Astrocyte (in vitro differentiated cells and primary cell): ENCODE measurements at regions not wholly inside any gene's neighbourhood (a gene's known extent, or its start where the extent isn't known, plus 50 kb on each side); places are given as distances from the start of the nearest gene placed in this dataset.

ENCODE experiments used
- DNase-seq: peaks from one replicate; pipeline ENCODE4 v3.0.0-alpha.2; 2010; ENCODE audit warnings: low read depth
- FAIRE-seq: peaks from 2 replicates; lab custom pipeline; 2011; peaks lifted over from hg19 to GRCh38; lab: Jason Lieb, UNC
- H2AFZ ChIP-seq: 2 replicates; pipeline ENCODE4 v1.6.0; 2012; ENCODE audit warnings: low read depth, low read length, inconsistent platforms
- H3K27ac ChIP-seq: 2 replicates; pipeline ENCODE4 v1.5.1; 2011; ENCODE audit warnings: low read depth, low read length, inconsistent platforms
- H3K27me3 ChIP-seq: 2 replicates; pipeline ENCODE4 v1.6.0; 2011; ENCODE audit warnings: low read length, inconsistent platforms; ENCODE audit not compliant: insufficient read depth
- H3K36me3 ChIP-seq: 2 replicates; pipeline ENCODE4 v1.5.1; 2011; ENCODE audit warnings: low read length, inconsistent platforms; ENCODE audit not compliant: insufficient read depth
- H3K4me1 ChIP-seq: 2 replicates; pipeline ENCODE4 v1.5.1; 2011; ENCODE audit warnings: low read length, inconsistent platforms; ENCODE audit not compliant: insufficient read depth
- H3K4me2 ChIP-seq: 2 replicates; pipeline ENCODE4 v1.6.0; 2012; ENCODE audit warnings: low read length, inconsistent platforms
- H3K4me3 ChIP-seq: 2 replicates; pipeline ENCODE4 v1.5.1; 2011; ENCODE audit warnings: low read depth, mild to moderate bottlenecking, low read length, inconsistent platforms; ENCODE audit not compliant: insufficient read depth
- H3K79me2 ChIP-seq: 2 replicates; pipeline ENCODE4 v1.6.0; 2012; ENCODE audit warnings: mild to moderate bottlenecking, low read length, inconsistent platforms; ENCODE audit not compliant: insufficient read depth
- H3K9ac ChIP-seq: 2 replicates; pipeline ENCODE4 v1.6.0; 2012; ENCODE audit warnings: mild to moderate bottlenecking, low read length, inconsistent platforms
- H3K9me3 ChIP-seq: 2 replicates; pipeline ENCODE4 v1.5.1; 2012; ENCODE audit warnings: low read depth, mild to moderate bottlenecking, low read length, inconsistent platforms; ENCODE audit not compliant: insufficient read depth
- H4K20me1 ChIP-seq: 2 replicates; pipeline ENCODE4 v1.6.0; 2012; ENCODE audit warnings: low read length, inconsistent platforms; ENCODE audit not compliant: insufficient read depth
- H3K27ac Mint-ChIP-seq: one replicate; pipeline ENCODE4 v1.8.0; 2021; ENCODE audit warnings: mild to moderate bottlenecking, mixed read lengths; ENCODE audit not compliant: unreplicated experiment
- H3K27me3 Mint-ChIP-seq: one replicate; pipeline ENCODE4 v1.8.0; 2021; ENCODE audit warnings: low read depth, mixed read lengths; ENCODE audit not compliant: unreplicated experiment
- H3K36me3 Mint-ChIP-seq: one replicate; pipeline ENCODE4 v1.8.0; 2021; ENCODE audit warnings: low read depth, mixed read lengths; ENCODE audit not compliant: unreplicated experiment
- H3K4me1 Mint-ChIP-seq: one replicate; pipeline ENCODE4 v1.8.0; 2021; ENCODE audit warnings: low read depth, mixed read lengths; ENCODE audit not compliant: unreplicated experiment
- H3K4me3 Mint-ChIP-seq: one replicate; pipeline ENCODE4 v1.8.0; 2021; ENCODE audit warnings: mild to moderate bottlenecking, moderate library complexity, mixed read lengths; ENCODE audit not compliant: unreplicated experiment
- H3K9me3 Mint-ChIP-seq: one replicate; pipeline ENCODE4 v1.8.0; 2021; ENCODE audit warnings: mild to moderate bottlenecking, mixed read lengths; ENCODE audit not compliant: unreplicated experiment
- EZH2 ChIP-seq: IDR thresholded peaks from 2 replicates; pipeline ENCODE4 v1.6.1; 2012; ENCODE audit warnings: mild to moderate bottlenecking, low read length, inconsistent platforms; ENCODE audit not compliant: insufficient read depth
- TF ChIP-seq, protein P1 (sequence below): IDR thresholded peaks from 2 replicates; pipeline ENCODE4 v1.5.1; 2011; ENCODE audit warnings: low read depth, mild to moderate bottlenecking, inconsistent platforms, low read length, moderate library complexity; ENCODE audit not compliant: insufficient read depth

- Mint-ChIP-seq H3K9me3 (peaks cover 3% of the 10 kb centered on the region), H3K4me3 (no peak overlapping the region), H3K4me1 (no peaks in the 10 kb centered on the region), H3K36me3 (peaks cover 2% of the 10 kb centered on the region), H3K27me3 (no peaks in the 10 kb centered on the region), H3K27ac (no peak overlapping the region)
- Histone ChIP-seq H3K79me2 (no peaks in the 10 kb centered on the region), H3K36me3 (no peaks in the 10 kb centered on the region), H3K27ac (no peak overlapping the region), H3K4me2 (no peak overlapping the region), H3K9me3 (no peaks in the 10 kb centered on the region), H2AFZ (no peak overlapping the region), H3K9ac (no peak overlapping the region), H3K4me3 (no peak overlapping the region), H3K4me1 (no peaks in the 10 kb centered on the region), H3K27me3 (no peaks in the 10 kb centered on the region), H4K20me1 (no peaks in the 10 kb centered on the region)
- TF ChIP-seq, protein P1, sequence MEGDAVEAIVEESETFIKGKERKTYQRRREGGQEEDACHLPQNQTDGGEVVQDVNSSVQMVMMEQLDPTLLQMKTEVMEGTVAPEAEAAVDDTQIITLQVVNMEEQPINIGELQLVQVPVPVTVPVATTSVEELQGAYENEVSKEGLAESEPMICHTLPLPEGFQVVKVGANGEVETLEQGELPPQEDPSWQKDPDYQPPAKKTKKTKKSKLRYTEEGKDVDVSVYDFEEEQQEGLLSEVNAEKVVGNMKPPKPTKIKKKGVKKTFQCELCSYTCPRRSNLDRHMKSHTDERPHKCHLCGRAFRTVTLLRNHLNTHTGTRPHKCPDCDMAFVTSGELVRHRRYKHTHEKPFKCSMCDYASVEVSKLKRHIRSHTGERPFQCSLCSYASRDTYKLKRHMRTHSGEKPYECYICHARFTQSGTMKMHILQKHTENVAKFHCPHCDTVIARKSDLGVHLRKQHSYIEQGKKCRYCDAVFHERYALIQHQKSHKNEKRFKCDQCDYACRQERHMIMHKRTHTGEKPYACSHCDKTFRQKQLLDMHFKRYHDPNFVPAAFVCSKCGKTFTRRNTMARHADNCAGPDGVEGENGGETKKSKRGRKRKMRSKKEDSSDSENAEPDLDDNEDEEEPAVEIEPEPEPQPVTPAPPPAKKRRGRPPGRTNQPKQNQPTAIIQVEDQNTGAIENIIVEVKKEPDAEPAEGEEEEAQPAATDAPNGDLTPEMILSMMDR = no peak
- no peak for TF ChIP-seq EZH2
- DNase-seq (no peak), FAIRE-seq (no peak)
These were observed 220.2 kb upstream of the NBEA start for GRCh38 chr13:34721631-34722595.

DNA sequence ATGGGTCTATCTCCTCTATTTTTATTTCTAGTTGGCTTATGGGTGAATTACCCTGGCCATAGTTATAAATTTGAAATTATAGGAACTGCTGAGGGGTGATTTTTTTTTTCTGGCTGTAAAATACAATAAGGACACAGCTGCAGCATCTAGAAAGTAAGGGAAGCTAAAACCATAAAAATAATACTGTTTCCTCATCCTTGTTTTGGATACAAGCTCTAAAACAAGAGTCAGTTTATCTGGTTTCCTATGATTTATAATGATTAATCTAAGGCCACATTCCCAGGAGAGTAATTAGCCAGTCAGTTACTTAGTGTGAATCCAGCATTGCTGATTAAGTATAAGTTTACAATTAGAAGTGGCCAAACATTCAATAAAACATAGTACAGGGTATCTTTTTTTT is 219.1 kb upstream of the NBEA start:
- no peaks in the 10 kb centered on the region for H3K9me3 ChIP-seq
- H3K4me3 Mint-ChIP-seq = no peak overlapping the region
- H4K20me1 ChIP-seq = no peaks in the 10 kb centered on the region
- no peaks in the 10 kb centered on the region for H3K27me3 ChIP-seq
- no peak for DNase-seq
- no peak overlapping the region for H3K9ac ChIP-seq
- FAIRE-seq = no peak
- no peaks in the 10 kb centered on the region for H3K79me2 ChIP-seq
- H2AFZ ChIP-seq = no peak overlapping the region
- H3K9me3 Mint-ChIP-seq = peaks cover 3% of the 10 kb centered on the region
- H3K36me3 ChIP-seq = no peaks in the 10 kb centered on the region
- H3K27ac ChIP-seq = no peak overlapping the region
- no peak overlapping the region for H3K4me3 ChIP-seq
- TF ChIP-seq EZH2 = no peak
- TF ChIP-seq, protein P1 = no peak
- no peak overlapping the region for H3K27ac Mint-ChIP-seq
- H3K4me2 ChIP-seq = no peak overlapping the region
- H3K27me3 Mint-ChIP-seq = no peaks in the 10 kb centered on the region
- H3K4me1 Mint-ChIP-seq = no peaks in the 10 kb centered on the region
- H3K36me3 Mint-ChIP-seq = peaks cover 2% of the 10 kb centered on the region
- H3K4me1 ChIP-seq = no peaks in the 10 kb centered on the region

GRCh38 chr13:34730961-34731360 is 211.1 kb upstream of the NBEA start:
- no peaks in the 10 kb centered on the region for H3K27me3 Mint-ChIP-seq
- no peaks in the 10 kb centered on the region for H3K9me3 Mint-ChIP-seq
- H3K4me3 Mint-ChIP-seq = no peak overlapping the region
- H3K27ac ChIP-seq = no peak overlapping the region
- no peak overlapping the region for H3K27ac Mint-ChIP-seq
- no peaks in the 10 kb centered on the region for H3K36me3 Mint-ChIP-seq
- no peak overlapping the region for H3K4me2 ChIP-seq
- no peak overlapping the region for H2AFZ ChIP-seq
- no peaks in the 10 kb centered on the region for H3K4me1 Mint-ChIP-seq
- no peak for DNase-seq
- H3K9me3 ChIP-seq = no peaks in the 10 kb centered on the region
- no peak overlapping the region for H3K9ac ChIP-seq
- FAIRE-seq = no peak
- TF ChIP-seq, protein P1 = no peak
- no peak for TF ChIP-seq EZH2
- H3K4me3 ChIP-seq = no peak overlapping the region
- no peaks in the 10 kb centered on the region for H3K79me2 ChIP-seq
- H3K4me1 ChIP-seq = no peaks in the 10 kb centered on the region
- H3K27me3 ChIP-seq = no peaks in the 10 kb centered on the region
- no peaks in the 10 kb centered on the region for H3K36me3 ChIP-seq
- no peaks in the 10 kb centered on the region for H4K20me1 ChIP-seq
